T-helper 1 cell (primary cell): ENCODE measurements at regions not wholly inside any gene's neighbourhood (a gene's known extent, or its start where the extent isn't known, plus 50 kb on each side); places are given as distances from the start of the nearest gene placed in this dataset.
"Not testable (repeated sequence)": the region's sequence is repeated elsewhere in the genome, so short reads cannot be mapped to it uniquely, and the experiment has no call there.

Experiments
- DNase-seq, 5 donors: peaks; one replicate each; pipeline ENCODE4 v3.0.0-alpha.2; 2012 to 2020

DNA sequence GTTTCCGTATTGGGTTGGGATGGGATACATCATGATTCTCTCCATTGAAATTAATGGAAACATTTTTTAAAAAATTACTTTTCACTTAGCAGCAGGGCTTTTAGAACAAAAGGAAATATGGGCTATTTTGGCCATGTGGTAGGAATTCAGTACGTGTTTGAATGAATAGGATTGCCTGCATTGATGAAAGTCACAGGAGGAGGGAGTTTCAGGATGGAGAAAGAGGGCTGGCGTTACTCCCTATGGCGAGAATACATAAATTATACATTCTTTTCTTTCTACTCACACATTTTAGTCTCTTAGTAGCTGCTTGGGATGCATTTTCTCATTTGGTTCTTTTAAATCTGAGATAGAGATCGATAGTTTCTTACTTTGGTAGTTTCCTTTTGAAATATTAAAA lies 100.3 kb upstream of the PDHA1 start:
- DNase-seq = no peak

DNA sequence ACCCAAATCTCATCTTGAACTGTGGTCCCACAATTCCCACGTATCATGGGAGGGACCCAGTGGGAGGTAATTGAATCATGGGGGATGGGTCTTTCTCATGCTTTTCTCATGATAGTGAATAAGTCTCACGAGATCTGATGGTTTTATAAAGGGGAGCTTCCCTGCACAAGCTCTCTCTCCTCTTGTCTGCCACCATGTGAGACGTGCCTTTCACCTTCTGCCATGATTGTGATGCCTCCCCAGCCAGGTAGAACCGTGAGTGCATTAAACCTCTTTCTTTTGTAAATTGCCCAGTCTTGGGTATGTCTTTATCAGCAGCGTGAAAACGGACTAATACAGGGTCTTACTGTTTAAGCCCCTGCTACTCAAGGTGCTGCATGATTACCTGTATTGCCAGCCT lies 98.8 kb upstream of the PDHA1 start:
- not testable (repeated sequence) for DNase-seq

DNA sequence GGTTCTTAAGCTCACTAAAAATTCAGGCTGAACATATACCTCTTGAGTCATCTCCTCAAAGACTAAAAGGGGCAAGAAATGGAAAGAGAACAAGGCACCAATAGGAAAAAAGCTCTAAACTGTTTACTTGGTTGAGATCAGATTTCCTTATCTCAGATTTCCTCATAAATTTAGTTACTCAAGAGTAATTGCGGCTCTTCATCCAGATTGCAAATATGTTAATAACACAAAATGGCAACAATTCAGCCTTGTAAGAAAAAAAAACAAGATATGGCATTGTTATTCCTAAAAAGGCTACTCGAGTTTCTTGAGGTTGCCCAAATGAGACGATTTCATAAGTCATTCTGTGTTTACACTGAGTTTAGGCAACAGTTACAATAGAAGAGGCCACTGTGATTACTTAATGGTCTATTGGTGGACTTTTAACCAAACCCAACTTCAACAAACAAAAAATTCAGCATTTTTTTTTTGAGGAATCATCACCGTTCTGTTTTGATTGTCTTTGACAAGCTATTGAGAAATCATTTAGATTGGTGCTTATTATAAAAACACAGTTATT lies 97.9 kb upstream of the PDHA1 start:
- no peak for DNase-seq

DNA sequence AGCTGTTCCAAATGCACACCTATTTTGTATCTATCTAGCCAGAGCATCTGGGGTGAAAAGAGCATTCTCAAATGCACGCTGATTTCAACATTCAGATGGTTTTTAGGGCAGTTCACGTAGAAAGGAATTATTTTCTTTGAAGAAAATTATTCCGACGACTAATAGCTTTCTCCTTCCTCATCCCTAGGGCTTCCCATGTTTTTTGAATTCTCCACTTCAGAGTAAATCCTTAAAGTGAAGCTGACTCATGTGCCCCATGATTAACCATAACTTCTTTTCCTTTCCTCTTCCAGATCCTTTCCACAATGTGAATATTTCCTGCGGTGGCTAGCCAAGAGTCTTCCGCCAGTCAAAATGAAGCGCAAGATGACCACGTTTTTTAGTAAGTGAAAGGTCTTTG lies 86.7 kb upstream of the PDHA1 start:
- DNase-seq = no peak

DNA sequence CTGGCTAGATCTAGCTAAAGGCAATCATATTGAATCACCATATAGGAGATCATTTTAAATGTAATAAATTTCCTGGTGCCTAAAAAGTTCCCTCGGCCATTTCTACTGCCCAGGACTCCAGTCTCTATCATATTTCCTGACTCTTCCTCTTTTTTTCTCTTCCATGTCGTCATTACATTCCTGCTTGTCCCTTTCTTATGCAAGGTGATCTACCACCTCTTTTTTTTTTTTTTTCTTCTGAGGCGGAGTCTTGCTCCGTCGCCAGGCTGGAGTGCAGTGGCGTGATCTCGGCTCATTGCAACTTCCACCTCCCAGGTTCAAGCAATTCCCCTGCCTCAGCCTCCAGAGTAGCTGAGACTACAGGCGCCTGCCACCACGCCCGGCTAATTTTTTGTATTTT lies 82.7 kb upstream of the PDHA1 start:
- DNase-seq = not testable (repeated sequence)

DNA sequence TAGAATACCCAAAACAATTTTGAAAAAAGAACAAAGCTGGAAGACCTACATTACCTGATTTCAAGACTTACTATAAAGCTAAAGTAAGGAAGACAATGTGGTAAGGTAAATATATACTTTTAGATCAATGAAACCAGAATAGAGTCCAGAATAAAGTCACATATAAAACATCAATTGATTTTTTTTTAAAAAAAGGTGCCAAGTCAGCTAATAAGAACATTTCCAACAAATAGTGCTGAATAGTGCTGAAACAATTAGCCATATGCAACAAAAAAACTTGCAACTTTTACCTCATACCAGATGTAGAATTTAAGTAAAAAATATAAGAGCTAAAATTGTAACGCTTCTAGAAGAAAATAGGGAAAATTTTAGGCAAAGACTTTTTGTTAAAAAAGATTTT lies 73.0 kb upstream of the PDHA1 start:
- no peak for DNase-seq

DNA sequence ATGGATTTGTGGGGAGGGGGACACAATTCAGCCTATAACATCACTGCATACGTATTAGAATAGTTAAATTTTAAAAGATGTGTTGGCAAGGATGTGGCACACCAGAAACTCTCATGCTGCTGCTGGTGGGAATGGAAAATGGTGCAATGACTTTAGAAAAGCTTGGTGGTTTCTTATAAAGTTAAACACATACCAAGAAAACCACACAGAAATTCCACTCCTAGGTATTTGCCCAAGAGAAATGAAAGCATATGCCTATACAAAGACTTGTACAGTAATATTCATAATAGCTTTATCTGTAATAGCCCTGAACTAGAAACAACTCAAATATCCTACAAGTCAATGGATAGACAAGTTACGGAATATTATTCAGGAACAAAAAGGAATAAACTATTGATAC lies 71.3 kb upstream of the PDHA1 start:
- no peak for DNase-seq

DNA sequence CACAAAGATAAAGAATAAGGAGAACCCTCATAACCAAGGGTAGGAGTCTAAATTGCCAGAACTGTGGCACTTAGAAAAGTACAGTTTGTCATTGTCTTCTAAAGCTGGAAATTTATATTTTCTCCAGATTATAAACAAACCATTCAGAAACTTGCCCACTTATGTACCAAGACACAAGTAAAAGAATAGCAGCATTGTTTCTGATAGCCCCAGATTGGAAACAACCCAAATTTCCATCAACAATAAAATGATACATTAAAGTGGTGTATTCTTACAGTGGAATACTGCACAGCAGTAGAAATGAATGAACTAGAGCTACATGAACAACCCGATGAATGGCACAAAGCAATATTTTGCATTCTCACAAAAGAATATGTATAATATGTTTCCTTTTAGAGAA lies 63.1 kb upstream of the PDHA1 start:
- DNase-seq = no peak

DNA sequence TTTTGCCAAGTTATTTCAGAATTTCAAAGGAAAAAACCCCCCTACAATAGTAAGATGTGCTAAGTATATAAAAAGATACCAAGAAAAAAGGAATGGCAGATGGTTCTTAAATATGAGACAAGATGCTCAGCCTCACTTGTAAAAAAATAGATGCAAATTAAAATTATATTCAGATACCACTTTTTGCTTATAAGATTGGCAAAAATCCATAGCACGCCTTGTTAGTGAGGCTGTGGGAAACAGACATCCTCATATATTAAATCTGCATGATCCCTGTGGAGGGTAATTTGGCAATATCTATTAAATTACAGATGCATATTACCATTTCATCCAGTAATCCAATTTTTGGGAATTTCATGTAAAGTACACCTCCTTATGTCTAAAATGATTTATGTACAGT lies 62.5 kb upstream of the PDHA1 start:
- no peak for DNase-seq

DNA sequence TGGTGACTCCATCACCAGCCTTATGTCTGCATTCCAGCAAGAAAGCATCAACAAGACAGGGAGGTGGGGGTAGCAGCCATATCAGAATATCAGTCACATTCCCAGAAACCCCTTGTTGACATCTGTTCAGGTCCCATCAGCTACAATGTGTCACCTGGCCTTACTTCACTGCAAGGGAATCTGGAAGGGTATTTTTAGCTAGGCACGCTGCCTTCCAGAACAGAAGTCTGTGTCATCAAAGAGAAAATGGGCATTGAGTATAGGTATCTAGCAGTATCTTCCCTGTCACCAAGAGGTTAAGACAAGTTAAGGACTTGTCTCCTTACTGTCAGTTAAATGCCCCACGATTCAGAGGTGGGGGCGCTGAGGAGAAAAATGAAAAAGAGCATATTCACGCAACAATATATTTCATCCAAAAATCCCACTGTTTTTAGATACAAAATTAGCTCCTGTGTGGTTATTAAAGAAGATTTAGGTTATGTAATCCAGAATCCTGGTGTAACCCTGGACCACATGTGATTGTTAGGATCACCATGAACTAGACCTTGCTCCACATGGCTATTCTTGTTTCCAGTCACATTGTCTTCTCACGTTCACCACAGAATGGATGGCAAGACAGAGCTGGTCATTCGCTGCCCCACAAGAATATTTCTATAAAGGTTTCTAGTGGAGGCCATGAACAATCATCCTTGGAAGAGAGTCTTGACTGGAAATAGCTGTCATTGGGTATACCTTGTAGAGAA lies 60.0 kb upstream of the PDHA1 start:
- no peak for DNase-seq

DNA sequence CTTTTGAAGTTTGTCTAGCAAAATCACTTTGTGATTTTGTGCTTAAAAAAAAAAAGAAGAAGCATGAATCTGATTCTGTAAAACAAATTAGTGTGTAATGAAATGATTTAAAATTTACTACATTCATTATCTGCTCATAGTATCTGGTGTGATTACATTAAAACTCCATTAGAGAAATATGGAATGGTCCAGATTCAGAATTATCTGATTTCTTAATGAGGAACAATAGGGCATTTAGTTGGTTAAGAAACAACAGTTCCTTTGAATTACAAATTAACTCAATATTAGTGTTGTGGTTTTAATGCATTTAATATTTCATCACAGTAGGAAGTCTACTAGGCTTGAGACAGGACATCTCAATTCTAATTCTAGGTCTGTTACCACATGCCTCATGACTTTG lies 57.9 kb upstream of the PDHA1 start:
- DNase-seq = no peak

DNA sequence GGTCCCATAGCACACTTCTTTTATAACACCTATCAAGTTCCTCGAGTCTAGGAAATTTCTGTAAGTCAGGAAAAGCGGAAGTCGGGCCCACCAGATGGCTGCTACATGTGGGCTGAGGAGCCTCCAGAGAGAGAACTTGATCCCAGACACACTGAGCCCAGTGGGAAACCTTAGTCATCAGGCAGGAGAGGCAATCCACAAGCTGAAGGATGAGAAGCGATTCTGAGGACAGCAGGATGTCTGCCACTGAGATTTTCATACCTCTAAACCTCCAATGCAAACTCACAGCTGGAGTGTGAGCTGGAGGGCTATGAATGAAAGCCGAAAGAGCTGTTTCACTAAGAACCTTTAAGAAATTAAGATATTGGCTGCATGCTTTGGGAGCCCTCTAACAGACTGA lies 52.6 kb upstream of the PDHA1 start:
- DNase-seq = no peak

DNA sequence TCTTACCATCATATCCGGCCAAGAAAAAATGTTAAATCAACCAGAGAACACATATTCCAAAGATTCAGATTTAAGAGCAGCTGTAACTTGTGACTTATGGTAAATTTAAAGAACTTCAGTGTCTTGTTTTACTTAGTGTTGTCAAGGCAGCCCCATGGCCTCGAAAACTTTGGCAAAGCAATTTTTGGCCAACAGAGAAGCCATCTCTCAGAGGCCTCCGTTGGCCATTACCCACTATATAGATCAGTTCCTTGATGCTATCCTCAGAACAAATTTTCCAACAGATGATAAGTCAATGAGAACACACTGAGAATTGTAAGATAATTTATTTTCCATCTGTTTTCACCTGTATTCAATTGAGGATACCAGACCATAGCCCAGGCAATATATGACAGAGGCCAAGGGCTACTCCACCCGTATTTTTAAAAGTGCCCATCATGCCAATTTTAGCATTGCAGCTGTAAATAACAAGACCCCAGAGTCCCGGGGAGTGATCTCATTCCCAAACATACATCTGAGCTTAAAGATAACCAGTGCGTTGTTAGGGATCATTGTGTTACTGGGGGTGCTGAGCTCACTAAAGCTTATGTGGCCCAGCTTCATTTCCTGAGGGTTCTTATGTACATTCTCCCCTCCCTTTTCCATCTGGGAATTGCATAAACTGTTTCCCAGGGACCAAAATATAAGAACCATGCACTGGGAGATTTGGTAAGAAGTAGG lies 50.0 kb upstream of the PDHA1 start:
- no peak for DNase-seq
